HG03045 (cell line): ENCODE measurements at regions not wholly inside any gene's neighbourhood (a gene's known extent, or its start where the extent isn't known, plus 50 kb on each side); places are given as distances from the start of the nearest gene placed in this dataset.

Source experiments
- ATAC-seq: cut with Tn5 transposase; IDR thresholded peaks from one replicate; pipeline ENCODE4 v1.9.1; 2021; ENCODE audit warnings: mild to moderate bottlenecking, moderate library complexity; ENCODE audit not compliant: unreplicated experiment

DNA sequence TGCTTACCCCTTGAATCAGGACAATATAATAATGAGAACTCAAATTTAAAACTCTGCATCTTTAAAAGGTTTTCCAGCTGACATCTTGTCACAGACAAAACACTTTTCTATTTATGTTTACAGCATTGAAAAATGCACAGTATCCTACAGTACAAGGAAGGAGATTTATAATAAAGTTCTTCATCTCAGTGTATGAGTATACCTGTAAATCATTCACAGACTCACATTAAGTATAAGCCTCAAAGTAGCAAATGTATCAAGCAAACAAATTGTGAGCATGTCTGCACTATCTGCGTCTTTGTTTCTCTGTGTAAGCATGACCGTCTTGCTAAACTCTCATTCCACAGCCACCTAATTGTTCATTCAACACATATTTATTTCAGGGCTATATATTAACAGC lies 52.8 kb downstream of the PPP1R2C start:
- no peak for ATAC-seq

GRCh38 chrX:42720209-42720608 lies 57.8 kb downstream of the PPP1R2C start:
- no peak for ATAC-seq

DNA sequence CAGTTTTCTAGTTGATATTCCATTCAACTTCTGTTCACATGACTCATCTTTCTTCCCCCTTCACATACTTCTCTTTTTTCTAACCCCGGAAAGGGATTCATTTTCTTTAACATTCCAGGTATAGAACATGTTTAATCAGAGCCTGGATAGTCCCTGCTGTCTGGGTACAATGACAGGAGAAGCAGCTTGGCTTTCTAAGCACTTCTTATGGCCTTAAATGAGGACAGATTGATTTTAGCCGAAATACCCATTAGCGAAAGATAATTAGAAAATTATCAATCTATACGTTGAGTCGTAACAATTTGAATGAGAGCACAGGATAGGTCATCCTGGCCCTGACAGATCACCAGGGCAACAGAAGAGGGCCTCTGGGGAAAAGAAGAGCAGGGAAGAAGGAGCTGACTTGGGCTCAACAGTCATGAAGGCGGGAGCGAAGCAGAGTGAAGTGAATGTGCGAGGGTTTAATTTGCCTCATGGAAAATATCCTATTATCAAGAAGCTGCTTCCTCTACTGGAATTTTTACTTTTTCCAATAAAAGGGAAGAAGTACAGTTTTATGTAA lies 62.2 kb downstream of the PPP1R2C start:
- ATAC-seq = no peak

DNA sequence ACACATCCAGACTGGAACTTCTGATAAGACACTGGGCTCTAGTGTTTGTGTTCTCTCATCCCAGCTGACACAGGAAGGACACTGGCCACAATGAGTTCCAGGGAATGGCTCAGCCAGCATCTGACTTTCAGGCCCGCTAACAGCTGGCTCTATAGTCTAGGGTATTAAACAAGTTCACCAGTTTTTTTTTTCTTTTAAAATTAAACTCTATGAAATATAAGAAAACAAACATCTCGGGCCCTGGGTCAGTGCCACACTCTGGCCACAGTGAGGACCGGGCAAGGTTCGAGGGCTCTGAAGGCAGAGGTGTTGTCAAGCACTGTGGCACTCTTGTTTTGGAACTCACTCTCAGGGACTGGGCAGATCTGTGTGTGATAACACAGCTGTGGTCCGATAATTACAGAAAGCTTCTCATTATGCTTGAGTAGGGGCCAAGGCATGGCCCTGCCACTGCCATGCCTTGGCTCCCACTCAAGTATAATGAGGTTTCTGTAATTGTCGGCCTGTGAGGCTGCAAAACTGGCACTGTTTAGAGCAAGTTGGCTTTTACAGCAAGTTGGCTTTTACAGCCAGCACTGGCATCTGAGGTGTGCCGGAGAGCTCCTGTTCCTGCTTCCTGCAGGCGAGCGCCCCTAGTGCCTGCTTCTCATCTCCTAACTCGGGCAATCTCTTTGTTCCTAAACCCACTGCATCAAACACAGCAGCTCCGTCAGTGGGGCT lies 62.8 kb downstream of the PPP1R2C start:
- ATAC-seq = peak; percentile 40

DNA sequence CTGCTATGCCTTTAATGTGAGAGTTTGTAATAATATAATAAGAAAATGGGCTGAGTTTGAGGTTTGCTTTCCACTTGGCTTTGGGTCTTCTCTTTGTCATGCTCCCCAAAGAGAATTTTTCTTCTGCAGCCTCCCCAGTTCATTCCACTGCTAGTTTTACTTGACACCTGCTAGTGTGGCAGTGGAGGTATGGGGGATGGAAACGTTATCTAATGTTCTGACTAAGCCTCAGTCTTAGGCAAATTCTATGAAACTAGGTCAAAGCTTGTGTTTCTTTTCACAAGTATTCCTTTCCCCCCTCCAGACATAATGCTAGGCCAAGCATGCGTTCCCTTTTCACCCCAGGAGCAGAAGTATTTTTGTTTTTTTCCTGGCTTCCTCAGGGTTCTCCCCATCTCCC lies 67.5 kb downstream of the PPP1R2C start:
- ATAC-seq = no peak

DNA sequence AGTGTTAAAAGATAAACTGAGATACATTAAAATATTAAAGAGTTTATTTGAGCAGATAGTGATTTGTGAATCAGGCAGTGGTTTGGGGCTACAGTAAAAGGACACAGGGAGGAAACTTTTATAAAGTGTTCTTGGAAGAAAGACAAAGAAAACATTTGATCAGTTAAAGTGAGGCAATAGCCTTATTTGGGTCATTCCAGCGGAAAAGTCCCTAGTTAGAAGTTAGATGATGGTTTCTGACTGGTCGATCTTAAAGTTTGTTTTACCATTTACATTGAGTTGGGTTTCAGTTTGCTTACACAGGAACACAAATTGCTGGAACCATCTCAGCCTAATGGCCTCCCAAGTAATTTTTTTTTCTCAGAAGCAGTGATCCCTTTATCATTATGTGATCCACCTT lies 69.7 kb downstream of the PPP1R2C start:
- no peak for ATAC-seq

DNA sequence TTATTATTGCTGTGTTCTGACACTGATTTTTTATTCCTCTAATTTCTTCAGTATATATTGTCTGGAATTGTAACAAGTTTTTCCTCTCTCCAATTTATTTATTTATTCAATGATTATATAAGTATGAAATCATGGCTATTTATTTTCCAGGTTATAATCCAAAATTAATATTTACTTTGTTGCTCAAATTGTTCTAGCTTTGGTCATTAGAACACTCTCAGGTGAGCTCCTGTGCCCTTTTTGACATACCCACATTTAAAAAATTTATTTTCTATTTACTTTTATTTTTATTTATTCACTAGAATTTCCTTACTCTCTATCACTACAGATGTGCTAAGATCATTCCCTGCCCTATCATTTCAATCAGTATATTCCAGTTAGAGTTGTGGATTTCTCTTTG lies 70.2 kb downstream of the PPP1R2C start:
- ATAC-seq = no peak

DNA sequence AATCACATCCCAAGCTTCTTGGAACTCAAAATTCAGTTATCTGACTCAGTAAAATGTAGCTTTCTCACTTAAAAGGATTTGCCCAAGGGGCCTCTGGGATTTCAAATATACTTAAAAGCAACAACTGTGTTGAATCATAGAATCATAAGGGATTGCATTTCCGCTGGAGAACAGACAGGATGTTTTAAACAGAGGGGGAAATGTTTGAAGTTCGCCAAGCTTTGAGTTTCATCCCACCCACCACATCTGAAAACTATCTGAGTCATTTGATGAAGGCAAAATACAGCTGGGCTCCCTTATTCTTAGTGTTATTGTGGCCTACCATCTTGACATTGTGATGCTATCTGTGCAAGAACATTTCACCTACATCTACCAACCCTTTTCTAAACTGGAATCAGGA lies 73.5 kb downstream of the PPP1R2C start:
- ATAC-seq = no peak

DNA sequence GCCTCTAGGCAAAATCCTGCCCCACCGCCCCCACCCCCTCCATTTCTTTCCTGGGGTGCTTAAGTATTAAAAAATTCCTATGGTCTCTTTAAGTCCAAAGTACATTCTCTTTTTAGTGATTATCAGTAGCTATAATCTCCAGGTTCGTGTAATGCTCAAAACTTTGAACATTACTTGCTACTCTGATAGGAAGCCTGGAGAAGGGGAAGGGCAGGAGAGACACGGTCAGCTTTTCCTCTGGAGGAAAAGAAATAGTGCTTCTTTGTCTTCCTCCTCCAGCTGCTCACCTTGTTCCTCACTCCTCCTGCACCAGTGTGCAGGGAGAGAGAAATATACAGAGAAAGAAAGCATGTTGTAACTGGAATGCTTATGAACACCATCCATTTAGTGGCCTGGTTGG lies 80.4 kb downstream of the PPP1R2C start:
- ATAC-seq = no peak

- ATAC-seq = no peak
These were observed 81.3 kb downstream of the PPP1R2C start for GRCh38 chrX:42696536-42697124.

DNA sequence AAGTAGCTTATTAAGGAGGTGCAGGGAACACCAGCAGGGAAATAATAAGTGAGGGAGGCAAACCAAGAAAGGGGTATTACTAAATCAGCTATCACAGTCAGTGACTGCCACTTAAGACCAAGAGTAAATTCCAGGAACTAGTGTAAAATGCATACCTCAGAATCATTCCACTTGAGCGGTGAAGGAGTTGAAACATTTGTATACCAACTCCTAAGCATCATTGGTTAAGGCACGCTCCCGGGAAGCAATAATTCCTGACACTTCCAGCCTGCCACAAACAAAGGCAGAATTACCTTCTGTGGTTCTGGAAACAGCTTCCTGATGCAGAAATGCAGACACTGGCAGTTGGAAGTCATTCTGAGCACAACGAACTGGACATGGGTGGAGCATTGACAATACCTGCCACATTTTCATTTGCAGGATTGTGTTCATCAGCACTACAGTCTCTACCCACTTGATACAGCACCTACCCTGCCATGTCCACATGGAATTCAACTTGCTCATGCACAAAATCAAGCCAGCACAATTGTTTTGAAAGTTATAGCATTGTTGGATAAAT lies 82.1 kb downstream of the PPP1R2C start:
- ATAC-seq = no peak

DNA sequence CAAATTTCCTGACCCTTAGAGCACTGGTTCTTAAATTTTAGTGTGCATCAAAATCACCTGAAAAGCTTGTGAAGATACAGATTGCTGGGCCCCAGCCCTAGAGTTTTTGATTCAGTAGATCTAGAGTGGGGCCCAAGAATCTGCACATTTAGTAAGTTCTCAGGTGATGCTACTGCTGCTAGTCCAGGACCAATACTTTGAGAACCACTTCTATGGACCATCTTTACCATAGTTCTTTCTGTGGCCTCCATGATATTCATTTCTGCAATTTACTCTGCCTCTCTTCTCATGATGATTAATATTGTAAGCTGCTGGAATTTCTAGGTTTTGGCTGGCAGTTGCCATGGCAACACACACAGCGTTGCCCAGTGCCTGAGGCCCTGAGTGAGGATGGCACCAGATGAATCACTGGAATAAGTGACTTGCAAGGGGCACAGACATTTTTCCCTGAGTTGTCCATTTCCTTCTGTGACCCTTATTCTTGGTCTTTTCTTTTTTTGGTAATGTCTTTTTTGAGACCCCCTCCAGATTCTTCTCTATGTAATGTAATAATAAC lies 83.6 kb downstream of the PPP1R2C start:
- ATAC-seq = no peak

DNA sequence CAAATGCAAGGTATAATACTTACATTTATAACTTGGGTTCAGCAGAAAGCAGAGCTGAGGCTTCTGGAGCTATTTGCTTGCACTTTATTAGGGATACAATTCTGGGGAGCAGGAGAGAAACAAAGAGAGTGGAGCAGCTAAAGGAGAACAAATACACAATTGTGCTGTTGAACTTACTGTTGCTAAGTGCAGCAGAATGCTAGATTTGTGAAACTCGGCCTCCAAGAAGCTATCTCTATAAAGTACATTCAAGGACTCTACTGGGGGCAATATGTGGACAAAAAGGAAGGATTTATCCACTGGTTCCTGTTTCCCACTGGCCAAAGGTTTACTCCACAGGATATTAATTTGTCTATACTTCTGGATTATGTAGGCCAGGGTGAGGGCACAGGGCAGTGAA lies 86.8 kb downstream of the PPP1R2C start:
- ATAC-seq = no peak

DNA sequence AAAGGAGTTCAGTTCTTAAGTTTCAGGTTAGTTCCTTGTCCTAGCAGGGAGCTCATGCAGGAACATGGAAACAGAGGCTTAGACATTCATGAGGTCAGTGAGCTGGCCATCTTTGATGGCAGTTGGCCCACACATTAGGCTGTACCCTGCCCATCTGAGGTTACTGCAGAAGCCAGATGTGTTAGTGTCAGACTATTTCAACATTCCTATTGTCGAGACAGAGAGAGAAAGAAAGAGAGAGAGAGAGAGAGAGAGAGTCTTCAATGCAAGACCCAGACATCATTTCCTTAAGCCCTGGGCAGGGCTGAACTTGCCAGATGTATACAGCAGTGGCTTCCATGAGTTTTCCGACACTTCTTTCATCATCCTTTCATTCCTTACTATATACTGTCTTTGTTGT lies 91.3 kb downstream of the PPP1R2C start:
- ATAC-seq = no peak

- ATAC-seq = no peak
These were observed 91.7 kb downstream of the PPP1R2C start for GRCh38 chrX:42686296-42686695.

DNA sequence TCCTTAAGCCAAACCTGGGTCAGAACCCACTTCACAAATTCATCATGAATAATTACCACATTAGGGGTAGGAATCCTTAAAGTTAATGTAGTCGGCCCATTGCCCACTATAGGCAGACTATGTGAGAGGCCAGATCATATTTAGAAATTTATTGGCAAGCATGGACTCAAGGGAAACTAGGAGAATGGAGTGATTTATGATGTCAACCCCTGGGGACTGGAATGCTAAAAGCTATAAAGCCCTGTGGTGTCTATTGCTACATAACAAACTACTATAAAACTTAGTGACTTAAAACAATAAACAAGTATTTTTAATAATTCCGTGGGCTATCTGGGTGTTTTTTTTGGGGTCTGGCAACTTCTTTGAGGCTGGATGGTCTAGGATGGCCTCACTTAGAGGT lies 93.9 kb downstream of the PPP1R2C start:
- no peak for ATAC-seq

DNA sequence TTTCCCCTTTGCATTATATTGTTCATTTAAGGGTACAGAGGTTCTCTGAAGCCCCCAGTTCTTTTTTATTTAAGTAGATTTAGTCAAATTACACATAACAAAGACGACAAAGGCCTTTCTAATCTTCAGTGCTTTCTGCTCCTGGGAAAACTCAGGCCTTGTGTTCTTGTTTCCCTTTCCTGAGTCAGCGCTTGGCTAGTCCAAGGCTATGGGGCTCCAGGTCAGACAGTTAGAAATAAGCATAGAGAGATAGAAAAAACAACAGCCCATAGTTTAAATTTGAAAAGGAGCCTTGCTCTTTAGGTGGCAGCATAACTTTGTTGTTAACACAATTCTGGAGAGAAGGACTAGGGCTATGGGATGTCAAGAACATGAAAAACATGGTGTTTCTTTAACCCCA lies 97.3 kb downstream of the PPP1R2C start:
- ATAC-seq = no peak

GRCh38 chrX:42678133-42678532 lies 99.8 kb downstream of the PPP1R2C start:
- no peak for ATAC-seq

GRCh38 chrX:42673301-42673810 lies 104.6 kb downstream of the PPP1R2C start:
- ATAC-seq = no peak

DNA sequence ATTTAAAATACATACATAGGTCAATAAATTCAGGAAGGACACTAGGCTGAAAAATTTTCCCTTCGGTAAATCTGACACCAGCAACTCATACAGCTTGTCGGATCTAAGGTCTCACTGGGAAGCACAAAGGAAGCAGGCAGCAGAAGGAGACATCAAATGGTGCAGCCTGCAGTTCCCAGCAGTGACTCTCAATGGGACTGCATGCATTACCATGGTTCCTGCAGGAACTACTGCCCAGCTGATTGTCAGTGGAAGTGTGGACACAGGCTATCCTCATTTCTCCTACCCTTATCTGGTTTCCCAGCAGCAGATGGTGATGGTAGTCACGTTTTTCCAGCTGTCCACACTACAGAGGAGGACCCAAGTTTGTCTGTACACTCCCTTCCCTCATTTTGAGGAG lies 113.3 kb downstream of the PPP1R2C start:
- ATAC-seq = no peak

DNA sequence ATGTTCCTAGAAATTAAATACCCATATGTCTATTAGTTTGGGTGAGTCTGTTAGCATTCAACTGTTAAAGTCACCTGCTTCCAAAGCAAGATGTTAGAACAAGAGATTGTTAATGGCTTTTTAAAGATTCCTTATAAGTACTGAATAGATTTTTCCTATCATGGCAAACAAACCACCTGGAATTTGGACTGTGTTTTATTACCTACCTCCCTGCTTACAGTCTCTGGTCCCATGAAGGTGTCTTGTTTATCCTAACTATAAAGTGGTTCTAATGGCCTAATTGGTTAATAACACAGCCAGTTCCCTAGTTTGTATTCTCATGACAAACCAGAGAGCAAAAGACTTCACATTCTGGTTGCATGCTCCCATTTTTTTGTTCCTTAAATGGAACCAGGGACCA lies 149.5 kb downstream of the PPP1R2C start:
- ATAC-seq = no peak

GRCh38 chrX:42627891-42628290 lies 150.1 kb downstream of the PPP1R2C start:
- ATAC-seq = no peak
